NCI-H146 (cell line): ENCODE measurements at regions not wholly inside any gene's neighbourhood (a gene's known extent, or its start where the extent isn't known, plus 50 kb on each side); places are given as distances from the start of the nearest gene placed in this dataset.

ENCODE experiments used
- DNase-seq: peaks from one replicate; lab custom pipeline; 2025; lab: John Stamatoyannopoulos, UW

DNA sequence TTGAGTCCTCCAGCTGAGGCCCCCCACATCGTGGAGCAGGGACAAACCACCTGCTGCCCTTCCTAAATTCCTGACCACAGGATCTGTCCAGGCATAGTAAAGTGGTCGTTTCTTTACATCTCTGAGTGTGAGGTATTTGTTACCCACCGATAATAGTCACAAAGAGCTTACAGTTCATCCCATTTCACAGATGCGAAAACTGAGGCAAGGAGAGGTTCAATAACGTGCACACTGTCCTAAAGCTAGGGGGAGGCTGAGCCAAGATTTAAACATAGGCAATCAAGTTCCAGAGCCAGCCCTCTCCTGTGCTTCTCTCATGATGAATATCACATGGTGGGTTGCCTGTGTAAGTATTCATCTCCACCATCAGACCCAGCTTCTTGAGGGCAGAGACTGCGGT, 135.4 kb downstream of the CCT6B start:
- DNase-seq: no peak

DNA sequence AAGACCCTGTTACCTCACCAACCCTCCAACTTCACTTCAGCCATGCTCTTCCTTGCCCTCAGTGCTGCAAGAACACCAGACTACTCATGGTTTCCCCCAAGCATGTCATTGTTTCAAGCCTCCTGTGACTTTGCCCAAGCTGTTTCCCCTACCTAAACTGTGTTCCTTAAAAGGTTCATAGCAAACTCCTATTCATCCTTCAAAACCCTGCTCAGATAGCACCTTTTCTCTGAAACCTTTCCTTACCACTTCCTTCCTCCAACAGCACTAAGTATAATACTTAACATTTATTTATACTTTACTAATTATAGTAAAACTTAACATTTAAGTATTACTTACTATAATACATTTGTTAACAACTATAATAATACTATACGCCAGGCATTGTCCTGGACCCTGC, 136.2 kb downstream of the CCT6B start:
- no peak for DNase-seq

DNA sequence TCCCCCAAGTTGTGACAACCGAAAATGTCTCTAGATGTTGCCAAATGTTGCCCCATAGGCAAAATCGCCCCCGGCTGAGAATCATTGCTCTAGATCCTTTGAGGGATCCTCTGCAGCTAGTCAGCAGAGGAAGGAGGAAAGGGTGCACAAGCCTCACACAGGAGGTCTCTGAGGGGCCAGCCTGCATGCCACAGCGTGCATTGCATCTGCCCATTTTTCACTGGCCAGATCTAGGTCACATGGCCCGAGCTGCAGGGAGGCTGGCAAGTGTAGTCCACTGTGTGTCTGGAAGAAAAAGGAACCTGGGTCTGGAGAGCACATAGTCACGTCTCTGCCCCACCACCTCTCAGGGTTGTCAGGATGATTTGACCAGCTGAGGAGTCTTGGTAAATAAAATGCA, 138.2 kb downstream of the CCT6B start:
- DNase-seq: no peak

DNA sequence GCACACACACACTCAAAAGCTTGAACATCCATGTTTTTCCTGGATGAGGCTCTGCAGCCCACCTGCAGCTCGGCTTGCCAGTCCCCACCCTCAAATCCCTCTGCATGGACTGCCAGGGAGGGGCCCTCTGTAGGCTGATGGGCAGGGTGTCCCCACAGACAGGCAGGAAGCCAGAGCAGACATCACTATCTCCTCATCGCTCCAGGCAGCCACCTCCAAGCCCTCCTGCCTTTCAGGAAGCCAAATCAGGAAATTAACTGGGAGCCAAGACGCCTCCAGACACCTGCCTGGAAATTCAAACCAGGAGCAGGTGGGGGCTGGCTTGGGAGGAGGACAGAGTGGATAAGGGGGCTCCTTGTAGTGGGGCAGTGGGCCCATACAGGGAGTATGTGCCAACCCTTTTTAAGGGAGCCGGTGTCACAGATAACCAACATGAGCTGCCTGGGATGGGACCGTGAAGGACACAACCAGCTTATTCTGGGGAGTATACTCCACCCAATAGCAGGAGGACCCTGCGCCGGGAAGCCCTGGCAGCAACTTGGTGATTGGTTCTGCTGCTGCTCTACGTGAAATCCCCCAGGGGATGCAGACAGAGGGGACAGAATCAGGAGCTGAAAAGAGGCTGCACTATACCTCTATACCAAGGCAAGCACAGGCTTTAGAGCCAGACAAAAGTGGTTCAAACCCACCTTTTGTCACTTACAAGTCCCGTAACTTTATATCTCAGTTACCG, 139.1 kb downstream of the CCT6B start:
- no peak for DNase-seq

DNA sequence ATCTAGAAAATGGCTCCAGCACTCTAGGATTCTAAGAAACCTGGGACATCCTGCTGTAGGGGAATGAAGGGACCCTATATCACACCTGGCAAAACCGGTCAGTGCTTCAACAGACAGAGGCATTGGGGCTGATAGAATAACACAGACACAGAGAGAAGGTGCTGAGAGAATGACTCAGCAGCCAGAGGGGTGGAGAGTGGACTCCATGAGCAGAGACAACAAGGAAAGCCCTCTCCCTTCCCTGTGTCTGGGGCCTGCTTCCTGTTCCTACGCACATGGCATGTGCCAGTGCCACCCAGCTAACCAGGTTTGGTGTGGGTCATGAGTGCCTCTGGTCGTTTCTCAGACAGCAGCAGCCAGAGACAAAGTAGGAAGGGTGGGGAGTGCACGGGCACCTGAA, 140.3 kb downstream of the CCT6B start:
- no peak for DNase-seq

DNA sequence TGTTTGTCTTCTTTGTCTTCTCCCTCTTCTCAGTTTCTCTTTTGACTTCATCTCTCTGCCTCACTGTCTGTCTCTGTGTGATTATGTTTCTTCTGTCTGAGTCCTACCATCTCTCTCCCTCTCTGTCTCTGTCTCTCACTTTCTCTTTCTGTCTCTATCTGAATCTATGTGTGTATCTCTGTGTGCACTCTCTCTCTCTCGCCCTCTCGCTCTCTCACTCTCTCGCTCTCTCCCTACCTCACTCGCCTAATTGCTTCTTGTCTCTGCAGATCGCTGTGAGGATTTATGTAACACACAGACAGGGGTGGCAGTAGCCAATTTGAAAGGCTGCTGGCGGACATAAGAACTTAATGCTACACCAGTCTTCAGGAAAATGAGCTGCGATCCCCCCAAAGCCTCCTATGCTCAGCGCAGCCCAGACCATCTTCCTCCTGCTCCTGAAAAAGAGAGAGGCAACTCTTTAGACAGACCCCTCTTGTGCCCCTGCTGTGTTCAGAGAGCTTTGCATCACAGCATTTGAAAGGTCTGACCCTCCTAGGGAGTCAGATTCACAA, 140.9 kb downstream of the CCT6B start:
- no peak for DNase-seq

DNA sequence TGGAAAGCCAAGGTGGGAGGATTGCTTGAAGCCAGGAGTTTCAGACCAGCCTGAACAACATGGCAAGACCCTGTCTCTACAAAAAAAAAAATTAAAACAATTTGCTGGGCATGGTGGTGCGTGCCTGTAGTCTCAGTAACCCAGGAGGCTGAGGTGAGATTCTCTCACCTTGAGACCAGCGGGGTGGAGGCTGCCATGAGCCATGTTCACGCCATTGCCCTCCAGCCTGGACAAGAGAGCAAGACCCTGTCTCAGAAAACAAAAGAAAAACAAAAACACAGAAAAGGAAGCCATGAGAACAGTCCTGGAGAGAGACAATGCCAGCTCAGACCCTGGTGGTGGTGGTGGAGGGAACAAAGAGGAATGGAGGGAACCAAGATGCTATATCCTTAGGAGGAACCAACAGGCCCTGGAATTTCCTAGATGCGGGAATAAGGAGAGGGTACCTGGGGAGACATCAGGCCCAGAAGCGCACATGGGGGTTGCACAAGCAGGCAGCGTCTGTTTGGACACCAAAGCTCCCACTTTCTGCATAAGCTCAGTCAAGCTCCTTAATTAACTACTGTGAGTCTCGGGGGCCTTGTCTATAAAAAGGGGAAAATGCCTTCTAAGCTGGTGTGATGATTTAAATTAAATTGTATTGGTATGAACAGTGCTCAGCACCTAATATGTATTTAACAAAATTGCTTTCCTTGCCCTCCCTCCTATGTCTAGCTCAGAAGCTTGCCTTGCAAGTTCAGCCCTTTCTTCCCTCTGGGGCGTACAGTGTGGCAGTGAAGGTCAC, 143.8 kb downstream of the CCT6B start:
- no peak for DNase-seq

DNA sequence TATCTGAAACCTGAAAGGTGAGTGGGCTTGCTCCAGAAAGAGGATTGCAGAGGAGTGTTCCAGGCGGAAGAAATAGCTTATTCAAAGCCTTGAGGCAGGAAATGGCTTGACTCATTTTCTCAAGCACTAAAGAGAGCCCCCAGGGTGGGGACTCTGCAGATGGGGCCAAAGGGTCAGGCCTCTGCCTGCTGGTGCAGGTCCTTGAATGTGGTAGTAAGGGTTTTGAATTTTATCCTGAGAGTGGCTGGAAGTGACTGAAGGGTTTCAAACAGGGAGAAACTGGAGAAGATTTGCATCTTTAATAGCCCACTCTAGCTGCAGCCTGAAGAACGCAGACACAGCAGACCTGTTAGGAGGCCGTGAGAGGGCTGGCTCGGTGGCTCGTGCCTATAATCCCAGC, 144.4 kb downstream of the CCT6B start:
- no peak for DNase-seq

DNA sequence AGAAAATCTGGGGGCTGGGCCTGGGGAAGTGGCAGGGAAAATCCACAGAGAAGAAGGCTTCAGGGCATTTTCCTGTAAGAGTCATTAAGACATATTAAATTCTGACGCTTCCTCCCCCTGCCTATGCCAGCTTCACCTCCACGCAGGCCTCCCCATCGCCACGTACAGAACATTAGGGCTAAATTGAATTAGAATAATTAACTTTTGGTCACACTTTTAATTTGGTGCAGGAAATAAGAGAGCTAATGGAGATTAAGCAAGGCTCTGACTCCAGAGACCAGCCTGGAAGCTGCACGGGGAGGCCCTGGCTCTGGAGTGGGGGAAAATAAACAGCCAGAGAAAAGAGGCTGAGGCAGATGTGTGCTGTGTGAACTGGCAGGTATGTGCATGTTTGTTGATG, 148.0 kb downstream of the CCT6B start:
- no peak for DNase-seq

DNA sequence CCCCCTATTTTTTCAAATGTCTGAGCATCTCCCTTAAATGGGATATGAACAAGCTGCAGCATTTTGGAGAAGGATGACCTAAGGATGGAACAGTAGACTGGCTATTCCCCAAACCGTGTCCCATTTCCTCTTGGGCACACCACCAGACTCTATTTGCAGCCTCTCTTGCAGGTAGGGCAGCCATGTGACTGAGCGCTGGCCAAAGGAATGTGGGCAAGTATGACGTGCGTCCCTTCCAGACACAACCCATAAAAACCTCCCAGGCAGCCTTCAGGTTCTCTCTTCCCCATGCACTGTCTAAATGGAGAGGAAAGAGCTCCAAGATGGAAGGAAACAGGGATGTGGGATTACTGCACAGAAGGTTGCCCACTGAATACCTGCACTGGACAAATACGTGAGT, 149.7 kb downstream of the CCT6B start:
- DNase-seq: no peak

DNA sequence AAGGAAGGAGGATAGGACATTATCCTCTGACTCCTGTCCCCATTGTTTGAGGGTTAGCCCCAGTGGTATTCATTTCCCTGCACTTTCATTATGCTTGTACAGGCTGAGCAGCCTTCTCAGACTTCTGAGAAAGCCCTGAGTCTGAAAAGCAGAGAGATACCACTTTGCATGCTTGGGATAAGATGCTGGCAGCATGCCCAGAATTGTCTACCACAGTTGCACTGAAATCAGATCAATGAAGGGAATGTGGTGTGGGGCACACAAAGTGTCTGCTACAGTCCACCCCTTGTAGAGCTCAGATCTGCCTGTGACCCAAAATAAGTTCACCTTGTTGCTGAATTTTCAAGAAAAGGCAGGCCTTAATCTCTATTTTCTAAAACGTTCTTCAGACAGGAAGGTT, 160.6 kb downstream of the CCT6B start:
- DNase-seq: no peak

DNA sequence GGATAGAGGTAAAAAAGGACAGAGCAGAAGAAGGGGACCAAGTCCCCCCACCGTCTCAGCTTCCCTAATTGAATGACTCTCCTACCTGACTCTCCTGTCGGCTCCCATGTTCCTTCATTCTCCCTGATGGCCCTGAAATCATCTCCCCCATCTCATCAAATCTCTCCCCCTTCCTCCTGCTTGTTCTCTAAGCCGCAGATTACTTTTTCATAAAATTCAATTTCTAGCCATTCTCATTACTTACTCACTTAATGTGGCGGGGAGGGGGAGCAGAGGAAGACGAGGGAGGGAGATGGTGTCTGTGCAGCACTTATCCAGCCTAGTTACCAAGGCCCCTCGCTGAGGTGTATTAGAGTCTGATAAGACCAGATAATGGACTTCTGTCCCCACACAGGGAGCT, 161.5 kb downstream of the CCT6B start:
- DNase-seq: no peak

DNA sequence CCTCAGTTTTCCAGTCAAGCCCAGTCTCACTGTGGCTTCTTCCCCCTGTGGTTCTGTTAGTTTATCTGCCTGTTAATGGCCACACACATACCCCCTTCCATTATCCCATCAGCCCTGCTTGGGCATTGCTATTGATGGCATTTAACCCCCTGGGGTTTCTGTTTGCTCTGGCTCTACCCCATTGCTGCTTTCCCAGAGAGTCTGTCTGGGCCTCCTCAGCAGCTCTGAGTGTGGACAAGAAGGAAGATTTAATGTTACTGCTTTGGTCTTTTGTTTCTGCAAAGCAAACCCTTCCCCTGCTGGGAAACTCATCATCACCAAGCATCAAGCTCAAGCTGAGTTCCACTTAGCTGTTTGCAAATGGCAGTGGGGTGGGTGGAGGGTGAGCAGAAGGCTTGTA, 162.7 kb downstream of the CCT6B start:
- peak; percentile 48 for DNase-seq

DNA sequence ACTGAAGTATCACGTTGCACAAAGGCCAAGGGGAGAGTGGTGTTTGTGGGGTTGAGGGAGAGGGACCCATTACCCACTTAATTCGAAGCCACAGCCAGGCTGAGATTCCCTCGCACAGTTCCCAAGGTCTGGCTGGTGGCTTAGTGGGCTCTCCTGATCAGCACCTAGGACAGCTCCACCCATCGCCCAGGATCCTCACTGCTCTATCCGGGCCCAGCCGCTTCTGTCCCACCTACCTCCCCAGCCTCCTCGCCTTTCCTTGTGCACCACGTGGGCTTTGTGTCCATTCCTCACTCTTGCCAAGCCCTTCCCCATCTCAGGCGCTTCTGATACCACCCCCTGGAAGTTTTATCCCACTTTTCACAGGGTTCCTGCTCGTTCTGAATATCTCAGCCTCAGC, 163.5 kb downstream of the CCT6B start:
- DNase-seq: no peak

DNA sequence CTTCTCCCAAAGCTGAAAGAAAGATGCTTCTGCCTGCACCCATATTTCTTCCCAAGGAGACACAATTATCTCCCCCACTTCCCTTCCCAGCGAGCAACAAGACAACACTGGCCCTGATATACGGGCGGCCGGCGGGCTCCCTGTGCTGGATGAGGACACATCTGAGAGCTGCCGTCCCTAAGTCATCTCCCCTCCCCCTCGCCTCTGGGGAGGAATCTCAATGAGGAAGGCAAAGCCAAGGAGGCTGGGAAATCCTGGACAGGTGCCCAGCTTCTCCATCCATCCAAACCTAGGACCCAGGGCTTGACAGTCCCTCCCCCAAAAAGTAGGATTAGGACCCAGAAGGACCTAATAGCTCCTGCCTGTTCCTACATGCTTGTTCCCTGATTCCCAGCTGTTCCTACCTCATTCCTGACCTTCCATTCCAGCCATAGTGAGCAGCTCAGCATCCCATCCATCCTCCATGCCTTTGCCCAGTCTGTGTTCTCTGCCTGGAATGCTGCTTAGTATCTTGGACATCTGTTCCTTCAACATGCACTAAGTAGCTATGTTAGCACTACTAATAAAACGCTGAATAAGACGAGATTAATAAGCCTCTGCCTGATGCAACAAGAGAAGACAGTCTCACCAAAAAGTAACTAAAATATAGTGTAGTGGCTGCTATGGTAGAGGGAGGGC, 167.9 kb downstream of the CCT6B start:
- DNase-seq: no peak

DNA sequence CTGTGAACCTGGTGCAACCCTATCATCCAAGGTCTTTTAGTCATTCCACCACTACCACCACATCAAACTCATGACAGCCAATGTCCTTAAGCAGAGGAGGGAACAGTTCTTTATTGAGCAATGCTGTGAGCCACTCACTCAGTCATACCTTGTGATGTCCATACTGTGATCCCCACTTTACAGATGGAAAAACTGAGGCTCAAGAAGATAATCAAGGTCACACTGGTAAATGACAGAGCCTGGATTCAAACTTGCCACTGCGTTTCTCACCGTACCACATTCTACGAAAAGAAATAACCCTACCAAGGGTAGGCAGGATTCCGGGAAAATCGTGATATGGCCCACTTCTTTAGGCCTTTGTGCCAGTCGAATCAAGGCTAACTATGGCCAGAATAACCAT, 172.6 kb downstream of the CCT6B start:
- no peak for DNase-seq

DNA sequence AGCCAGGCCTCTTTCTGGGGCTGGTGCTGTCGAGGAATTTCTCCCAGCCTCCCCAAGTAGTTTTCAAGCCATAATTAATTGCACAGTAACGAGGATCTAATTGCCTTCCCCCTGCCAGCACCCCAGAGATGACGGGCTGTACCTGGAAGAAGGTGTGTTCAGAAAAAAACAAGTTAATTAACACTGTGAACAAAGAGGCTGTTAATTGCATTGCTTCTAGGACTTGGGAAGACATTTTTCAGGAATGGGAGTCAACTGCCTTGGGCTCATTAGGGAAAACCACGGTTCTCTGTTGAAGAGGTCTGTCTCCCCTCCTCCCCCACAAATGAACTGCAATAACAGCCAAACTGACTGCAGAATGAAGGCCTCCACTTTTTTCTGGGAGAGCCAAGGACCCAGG, 176.7 kb downstream of the CCT6B start:
- no peak for DNase-seq

DNA sequence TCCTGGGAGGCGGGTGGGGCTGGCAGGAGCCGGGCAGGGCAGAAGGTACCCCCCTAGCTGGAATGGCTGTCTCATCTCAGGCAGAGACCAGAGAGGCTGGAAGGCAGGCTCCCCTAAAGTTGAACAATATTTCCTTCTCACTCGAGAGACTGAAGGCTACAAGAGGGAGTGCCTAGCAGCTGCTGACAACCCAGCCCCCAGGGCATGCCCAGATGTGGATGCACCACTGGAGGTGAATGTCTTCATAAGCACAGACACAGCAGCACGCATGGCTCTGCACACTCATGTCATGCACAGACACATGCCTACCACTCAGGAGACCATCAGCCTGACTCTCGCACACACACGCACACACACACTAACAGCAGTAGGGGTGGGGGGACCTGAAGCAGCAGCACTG, 179.0 kb downstream of the CCT6B start:
- DNase-seq: no peak

DNA sequence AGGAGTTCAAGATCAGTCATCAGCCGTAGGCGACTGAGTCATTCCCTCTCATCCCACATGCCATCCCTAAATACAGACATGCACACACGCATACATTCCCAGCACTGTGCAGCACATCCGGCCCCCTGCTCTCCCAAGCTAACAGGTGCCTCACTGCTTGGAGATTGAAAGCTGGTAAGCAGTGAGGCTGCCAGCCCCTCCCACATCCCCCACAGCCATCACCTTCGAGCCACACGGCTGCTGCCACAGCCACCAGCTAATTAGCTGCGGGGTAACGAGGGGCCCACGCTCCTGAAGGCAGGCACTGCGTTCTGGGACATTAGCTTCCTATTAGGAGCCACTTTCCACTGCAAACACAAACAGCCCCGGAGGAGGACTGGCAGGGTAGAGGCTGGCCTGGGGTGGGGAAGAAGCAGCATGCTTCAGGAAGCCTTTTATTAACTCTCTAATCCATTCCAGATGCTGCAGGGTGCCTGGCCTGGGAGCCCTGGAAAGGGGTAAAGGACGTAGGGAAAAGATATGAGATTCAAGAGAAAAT, 179.6 kb downstream of the CCT6B start:
- no peak for DNase-seq

DNA sequence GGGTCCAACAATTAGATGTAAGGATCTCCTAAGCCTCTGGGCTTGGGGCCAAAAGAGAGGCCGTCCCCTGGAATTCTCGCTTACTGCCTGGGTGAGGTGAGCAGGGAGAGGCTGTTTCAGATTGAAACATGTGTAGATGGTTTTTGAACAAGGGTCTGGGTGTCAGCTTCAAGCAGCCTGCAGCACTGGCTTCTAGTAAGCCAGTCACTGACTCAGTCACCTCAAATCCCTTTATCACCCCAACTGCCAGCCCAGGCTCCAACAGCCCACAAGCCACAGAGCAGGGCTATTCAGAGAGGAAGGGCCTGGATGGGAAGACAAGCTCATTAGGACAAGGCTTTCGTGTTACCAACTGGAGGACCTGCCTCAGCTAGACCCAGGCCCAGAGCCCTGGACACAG, 180.2 kb downstream of the CCT6B start:
- no peak for DNase-seq

DNA sequence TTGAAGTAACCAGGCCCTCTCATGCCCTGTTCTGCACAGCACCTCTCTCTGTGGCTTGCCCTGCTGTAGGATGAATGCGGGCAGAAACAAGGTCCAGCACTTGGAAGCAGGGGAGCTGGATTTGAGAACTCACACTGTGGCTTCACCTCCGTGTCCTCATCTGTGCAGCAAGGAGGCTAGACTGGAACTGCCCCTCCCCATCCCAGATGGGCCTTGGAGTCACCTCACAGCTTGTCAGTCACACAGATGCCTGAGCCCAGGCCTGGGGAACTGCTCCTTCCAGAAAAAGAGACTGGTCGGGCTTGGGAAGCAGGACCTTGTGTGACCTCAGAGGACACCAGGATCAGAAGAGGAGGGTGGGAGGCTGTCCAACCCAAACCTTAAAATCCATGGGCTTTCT, 180.8 kb downstream of the CCT6B start:
- no peak for DNase-seq
